ENCODE measurements at regions not wholly inside any gene's neighbourhood (a gene's known extent, or its start where the extent isn't known, plus 50 kb on each side); places are given as distances from the start of the nearest gene placed in this dataset.

DNA sequence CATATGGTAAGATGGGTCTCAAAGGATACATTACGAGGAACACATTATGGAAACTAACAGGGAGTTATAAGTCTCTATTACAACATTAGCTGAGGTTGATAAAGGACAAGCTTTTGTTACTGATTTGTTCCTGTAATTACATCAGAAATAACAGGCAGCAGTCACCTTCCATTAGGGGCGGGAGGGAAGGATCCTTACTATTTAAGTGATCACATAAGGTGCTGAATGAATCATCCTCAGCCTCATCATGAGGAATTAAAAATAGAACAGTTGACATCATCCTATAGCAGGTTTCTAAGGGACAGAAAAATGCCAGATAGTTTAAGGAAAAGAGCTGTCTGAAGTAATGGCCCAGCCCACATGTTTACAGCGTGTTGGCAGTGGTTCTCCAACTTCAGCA, 86.9 kb upstream of the MGAT5 start:
- Histone ChIP-seq H3K4me3 (ENCODE audit: low read depth, low read length, poor library complexity, severe bottlenecking) (no peak overlapping the region), H3K27ac (ENCODE audit: low read depth, low read length, poor library complexity, severe bottlenecking) (no peak overlapping the region), H3K36me3 (ENCODE audit: insufficient read depth, low read length) (no peaks in the 10 kb centered on the region; the same call in 1 of the 2 replicates), H3K4me1 (ENCODE audit: insufficient read depth, low read length, poor library complexity, severe bottlenecking) (no peaks in the 10 kb centered on the region), H3K4me2 (ENCODE audit: low read length) (no peak overlapping the region), H4K20me1 (ENCODE audit: insufficient read depth, low read length) (0 out of 2 replicates have a peak, but pooled peaks cover 3% of the 10 kb centered on the region), H3K79me2 (ENCODE audit: insufficient read depth, low read depth, low read length) (peaks cover 21% of the 10 kb centered on the region; the same call in 1 of the 2 replicates), H2AFZ (ENCODE audit: low read length) (no peak overlapping the region), H3K9me2 (ENCODE audit: insufficient read depth, low read length) (no peaks in the 10 kb centered on the region), H3K9me3 (ENCODE audit: low read length) (no peaks in the 10 kb centered on the region)
- POLR2A ChIA-PET, result no interaction called here
- DNase-seq (ENCODE audit: low spot score), result no peak
- CTCF ChIA-PET (ENCODE audit: unreplicated experiment), result no interaction called here
- intact Hi-C loops (cut with micrococcal nuclease; ENCODE audit: unreplicated experiment), result no loop called here
- BruUV-seq (replicated peaks), result no TSS peak
- no peak for TF ChIP-seq EZH2phosphoT487 (IDR thresholded peaks at IDR 0.05; ENCODE audit: borderline replicate concordance, low read depth, low read length)
- TF ChIP-seq, protein P1, sequence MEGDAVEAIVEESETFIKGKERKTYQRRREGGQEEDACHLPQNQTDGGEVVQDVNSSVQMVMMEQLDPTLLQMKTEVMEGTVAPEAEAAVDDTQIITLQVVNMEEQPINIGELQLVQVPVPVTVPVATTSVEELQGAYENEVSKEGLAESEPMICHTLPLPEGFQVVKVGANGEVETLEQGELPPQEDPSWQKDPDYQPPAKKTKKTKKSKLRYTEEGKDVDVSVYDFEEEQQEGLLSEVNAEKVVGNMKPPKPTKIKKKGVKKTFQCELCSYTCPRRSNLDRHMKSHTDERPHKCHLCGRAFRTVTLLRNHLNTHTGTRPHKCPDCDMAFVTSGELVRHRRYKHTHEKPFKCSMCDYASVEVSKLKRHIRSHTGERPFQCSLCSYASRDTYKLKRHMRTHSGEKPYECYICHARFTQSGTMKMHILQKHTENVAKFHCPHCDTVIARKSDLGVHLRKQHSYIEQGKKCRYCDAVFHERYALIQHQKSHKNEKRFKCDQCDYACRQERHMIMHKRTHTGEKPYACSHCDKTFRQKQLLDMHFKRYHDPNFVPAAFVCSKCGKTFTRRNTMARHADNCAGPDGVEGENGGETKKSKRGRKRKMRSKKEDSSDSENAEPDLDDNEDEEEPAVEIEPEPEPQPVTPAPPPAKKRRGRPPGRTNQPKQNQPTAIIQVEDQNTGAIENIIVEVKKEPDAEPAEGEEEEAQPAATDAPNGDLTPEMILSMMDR (conservative IDR thresholded peaks at IDR 0.05; ENCODE audit: low read length), result no peak

GRCh38 chr2:134169788-134170187, 84.1 kb upstream of the MGAT5 start:
- no peaks in the 10 kb centered on the region for H3K4me1 ChIP-seq (ENCODE audit: insufficient read depth, low read length, poor library complexity, severe bottlenecking)
- CTCF ChIA-PET (ENCODE audit: unreplicated experiment), result no interaction called here

GRCh38 chr2:134170294-134170693, 83.6 kb upstream of the MGAT5 start:
- TF ChIP-seq EZH2phosphoT487 (IDR thresholded peaks at IDR 0.05; ENCODE audit: borderline replicate concordance, low read depth, low read length), result no peak
- TF ChIP-seq, protein P1 (conservative IDR thresholded peaks at IDR 0.05; ENCODE audit: low read length), result no peak
- peaks cover 9% of the 10 kb centered on the region; the same call in 1 of the 2 replicates for H3K79me2 ChIP-seq (ENCODE audit: insufficient read depth, low read depth, low read length)

More at GRCh38 chr2:134169788-134170187, 84.1 kb upstream of the MGAT5 start:
- no peaks in the 10 kb centered on the region for H3K9me2 ChIP-seq (ENCODE audit: insufficient read depth, low read length)
- no peak overlapping the region for H3K4me3 ChIP-seq (ENCODE audit: low read depth, low read length, poor library complexity, severe bottlenecking)
- no peaks in the 10 kb centered on the region; the same call in 1 of the 2 replicates for H3K36me3 ChIP-seq (ENCODE audit: insufficient read depth, low read length)
- H3K9me3 ChIP-seq (ENCODE audit: low read length), result no peaks in the 10 kb centered on the region
- intact Hi-C loops (cut with micrococcal nuclease; ENCODE audit: unreplicated experiment), result no loop called here
- H3K27ac ChIP-seq (ENCODE audit: low read depth, low read length, poor library complexity, severe bottlenecking), result no peak overlapping the region
- peaks cover 9% of the 10 kb centered on the region; the same call in 1 of the 2 replicates for H3K79me2 ChIP-seq (ENCODE audit: insufficient read depth, low read depth, low read length)
- no peak overlapping the region for H2AFZ ChIP-seq (ENCODE audit: low read length)
- POLR2A ChIA-PET, result interaction anchor here (1.1 kb wide), 1 partner anchor 42 kb away, joined by 4 read pairs; no protein-coding TSS in a partner anchor
- no peak overlapping the region for H3K4me2 ChIP-seq (ENCODE audit: low read length)
- no peak for DNase-seq (ENCODE audit: low spot score)
- no peaks in the 10 kb centered on the region for H4K20me1 ChIP-seq (ENCODE audit: insufficient read depth, low read length)
- TF ChIP-seq EZH2phosphoT487 (IDR thresholded peaks at IDR 0.05; ENCODE audit: borderline replicate concordance, low read depth, low read length), result no peak
- TF ChIP-seq, protein P1 (conservative IDR thresholded peaks at IDR 0.05; ENCODE audit: low read length), result no peak
- no TSS peak for BruUV-seq (replicated peaks)

More at GRCh38 chr2:134170294-134170693, 83.6 kb upstream of the MGAT5 start:
- ChIA-PET CTCF (ENCODE audit: unreplicated experiment) (no interaction called here), POLR2A (interaction anchor here (1.1 kb wide), 1 partner anchor 42 kb away, joined by 4 read pairs; no protein-coding TSS in a partner anchor)
- Histone ChIP-seq H2AFZ (ENCODE audit: low read length) (no peak overlapping the region), H3K27ac (ENCODE audit: low read depth, low read length, poor library complexity, severe bottlenecking) (no peak overlapping the region), H3K4me1 (ENCODE audit: insufficient read depth, low read length, poor library complexity, severe bottlenecking) (no peaks in the 10 kb centered on the region), H3K9me3 (ENCODE audit: low read length) (no peaks in the 10 kb centered on the region), H3K36me3 (ENCODE audit: insufficient read depth, low read length) (no peaks in the 10 kb centered on the region; the same call in 1 of the 2 replicates), H3K4me2 (ENCODE audit: low read length) (no peak overlapping the region), H3K9me2 (ENCODE audit: insufficient read depth, low read length) (no peaks in the 10 kb centered on the region), H3K4me3 (ENCODE audit: low read depth, low read length, poor library complexity, severe bottlenecking) (no peak overlapping the region), H4K20me1 (ENCODE audit: insufficient read depth, low read length) (no peaks in the 10 kb centered on the region)
- DNase-seq (ENCODE audit: low spot score), result no peak
- intact Hi-C loops (cut with micrococcal nuclease; ENCODE audit: unreplicated experiment), result no loop called here
- BruUV-seq (replicated peaks), result no TSS peak
